RPMI7951 (cell line): ENCODE measurements at regions not wholly inside any gene's neighbourhood (a gene's known extent, or its start where the extent isn't known, plus 50 kb on each side); places are given as distances from the start of the nearest gene placed in this dataset.

ENCODE experiments used
- DNase-seq: peaks from one replicate; pipeline ENCODE4 v3.0.0-alpha.2; 2012; ENCODE audit warnings: low read depth

DNA sequence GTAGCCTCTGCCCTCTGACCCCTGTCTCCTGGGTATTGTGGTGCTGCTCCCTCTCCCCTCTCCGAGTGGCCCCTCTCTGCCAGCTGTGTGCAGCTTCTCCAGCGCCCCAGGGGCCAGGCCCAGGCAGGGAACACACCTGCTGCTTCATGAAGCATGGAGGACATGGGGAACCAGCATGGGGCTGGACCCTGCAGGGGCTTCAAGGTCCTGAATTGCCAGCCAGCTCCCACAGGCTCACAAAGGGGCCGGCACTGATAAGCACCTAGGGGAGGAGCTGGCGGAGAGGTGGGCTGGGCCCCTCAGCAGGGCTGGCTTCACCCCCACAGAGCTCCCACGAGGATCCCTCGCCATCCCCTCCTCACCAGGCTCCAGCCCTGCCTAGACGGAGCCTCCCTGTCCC lies 77.4 kb upstream of the GPC1 start:
- no peak for DNase-seq

- DNase-seq: no peak
Measured at GRCh38 chr2:240358821-240359397, 76.6 kb upstream of the GPC1 start.

DNA sequence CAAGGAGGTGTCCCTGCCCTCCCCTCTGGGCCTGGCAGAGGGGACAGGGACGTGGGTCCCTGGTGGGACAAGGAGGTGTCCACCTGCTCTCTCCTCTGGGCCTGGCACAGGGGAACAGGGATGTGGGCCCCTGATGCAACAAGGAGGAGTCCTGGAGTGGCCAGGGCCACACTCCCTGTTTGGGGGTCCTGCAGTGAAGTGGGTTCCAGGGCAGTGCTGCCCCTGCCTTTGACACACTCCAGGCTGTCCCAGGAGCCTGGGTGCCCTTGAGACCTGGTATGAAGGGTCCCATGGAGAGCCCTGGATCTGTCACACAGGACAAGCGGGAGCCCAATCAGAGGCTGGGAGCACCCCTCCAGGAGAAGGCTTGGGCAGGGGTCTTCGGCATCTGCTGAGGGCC lies 75.8 kb upstream of the GPC1 start:
- DNase-seq: no peak

GRCh38 chr2:240360645-240361475 lies 74.6 kb upstream of the GPC1 start:
- no peak for DNase-seq

DNA sequence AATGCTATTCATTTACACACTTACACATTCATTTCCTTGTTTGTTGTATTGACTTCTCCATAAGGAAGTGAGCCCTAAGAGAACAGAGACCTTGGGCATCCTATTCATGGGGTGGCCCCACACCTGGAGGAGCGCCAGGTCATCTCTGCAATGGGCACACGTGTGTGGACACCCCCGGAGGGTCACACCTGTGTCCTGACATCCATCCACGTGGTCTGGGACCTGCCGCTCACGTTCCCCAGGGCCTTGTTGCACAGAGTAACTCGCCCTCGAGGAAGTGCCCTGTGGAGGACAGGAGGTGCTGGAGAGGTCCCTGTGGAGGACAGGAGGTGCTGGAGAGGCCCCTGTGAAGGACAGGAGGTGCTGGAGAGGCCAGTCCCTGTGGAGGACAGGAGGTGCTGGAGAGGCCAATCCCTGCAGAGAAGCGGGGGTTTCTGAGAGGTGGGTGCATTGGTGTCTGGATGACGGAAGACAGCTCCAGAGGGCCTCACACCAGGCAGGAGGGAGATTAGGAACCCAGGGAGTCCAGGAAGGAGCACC lies 73.2 kb upstream of the GPC1 start:
- DNase-seq: no peak

DNA sequence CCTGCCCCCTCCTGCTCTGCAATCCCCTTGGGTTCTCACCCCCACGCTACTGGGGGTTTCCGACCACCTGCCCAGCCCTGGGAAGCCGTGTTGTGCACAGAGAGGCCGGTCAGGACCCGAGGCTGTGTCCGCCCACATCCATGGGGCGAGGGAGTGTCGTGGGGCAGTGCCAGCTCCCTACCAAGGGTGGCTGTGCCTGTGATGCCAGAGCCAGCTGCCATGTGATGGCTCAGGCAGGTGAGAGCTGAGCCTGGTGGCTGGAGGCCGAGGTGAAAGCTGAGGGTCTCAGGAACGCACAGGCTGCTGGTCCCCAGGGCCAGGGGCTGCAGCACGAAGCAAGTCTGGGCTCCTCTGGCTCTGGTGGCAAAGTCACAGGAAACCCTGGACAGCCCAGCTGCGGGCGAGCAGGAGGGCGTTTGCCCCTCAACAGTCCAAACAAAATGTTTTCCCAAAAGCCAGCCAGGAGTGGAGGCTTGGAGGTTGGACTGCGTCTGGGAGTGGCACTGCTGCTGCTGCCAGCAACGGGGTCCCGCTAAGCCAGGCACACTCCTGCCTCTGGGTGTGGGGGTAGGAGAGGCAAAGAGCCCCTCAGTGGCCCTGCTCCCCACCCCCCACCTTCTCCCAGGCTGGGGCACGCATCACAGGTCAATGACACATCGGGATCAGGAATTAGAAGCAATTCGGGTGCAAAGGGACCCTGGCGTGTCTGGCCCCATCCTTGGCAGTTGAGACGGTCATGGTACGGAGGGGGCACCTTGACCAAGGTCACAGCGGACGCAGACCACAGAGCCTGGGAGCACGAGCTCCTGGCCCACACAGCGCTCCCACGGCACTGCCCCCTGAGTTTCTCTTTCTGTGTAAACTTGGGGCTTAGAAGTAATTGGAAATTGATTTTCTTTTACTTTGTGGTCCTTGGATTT lies 72.4 kb upstream of the GPC1 start:
- DNase-seq: no peak

- DNase-seq: no peak
Measured at GRCh38 chr2:240363746-240364581, 71.5 kb upstream of the GPC1 start.

DNA sequence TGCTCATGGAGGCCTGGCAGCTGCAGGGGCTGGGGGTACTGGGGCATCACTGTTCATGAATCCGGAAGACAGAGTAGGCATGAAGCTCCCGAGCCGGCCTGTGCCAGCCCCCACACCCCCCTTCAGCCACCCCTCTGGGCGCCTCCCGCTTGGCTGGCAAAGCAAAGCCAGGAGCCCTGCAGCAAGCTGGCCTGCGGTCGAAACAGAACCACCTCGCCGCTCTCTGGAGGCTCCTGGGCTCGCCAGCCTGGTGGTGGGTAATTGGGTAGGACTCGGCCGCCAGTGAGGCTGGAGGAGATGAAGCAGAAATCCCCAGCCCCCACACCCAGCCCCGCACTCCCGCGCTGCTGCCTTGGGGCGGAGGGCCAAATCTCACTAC lies 70.9 kb upstream of the GPC1 start:
- DNase-seq: no peak

DNA sequence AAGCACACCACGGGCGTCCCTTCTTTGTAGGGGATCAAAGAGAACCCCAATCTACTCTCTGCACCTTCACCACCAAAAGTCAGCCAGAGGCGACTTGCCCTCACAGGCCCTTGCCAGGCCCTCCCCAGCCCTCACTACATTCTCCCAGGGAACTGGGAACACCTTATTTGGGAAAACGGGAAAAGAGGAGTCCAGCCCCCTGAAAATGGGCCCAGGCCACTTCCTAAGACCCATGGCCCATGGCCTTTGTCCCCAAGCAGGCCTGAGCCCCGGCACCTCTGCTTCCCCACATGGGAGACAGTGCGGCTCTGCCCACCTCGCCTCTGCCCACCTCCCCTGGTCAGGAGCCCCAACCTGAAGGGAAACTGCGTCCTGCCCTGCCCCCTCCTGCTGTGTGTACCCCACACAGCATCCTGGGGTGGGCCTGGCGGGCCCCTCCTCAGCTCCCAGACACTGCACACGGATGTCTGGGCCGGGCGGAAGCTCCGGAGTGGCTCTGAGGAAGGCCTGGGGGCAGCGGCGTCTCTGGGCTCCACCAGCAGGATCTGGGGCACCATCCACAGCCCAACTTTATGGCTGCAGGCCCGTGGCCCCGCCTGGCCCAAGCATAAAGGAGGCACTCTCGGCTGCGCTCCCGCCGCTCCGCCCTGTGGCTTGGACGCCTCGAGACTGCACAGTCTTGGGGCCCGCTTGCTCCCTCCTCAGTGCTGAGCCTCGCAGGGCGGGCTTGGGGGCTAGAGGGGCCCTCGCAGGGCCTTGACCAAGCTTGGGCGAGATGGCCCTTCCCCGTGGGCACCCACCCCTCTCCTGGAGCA lies 70.3 kb upstream of the GPC1 start:
- DNase-seq: no peak

- DNase-seq: no peak
Measured at GRCh38 chr2:240365971-240366471, 69.4 kb upstream of the GPC1 start.

DNA sequence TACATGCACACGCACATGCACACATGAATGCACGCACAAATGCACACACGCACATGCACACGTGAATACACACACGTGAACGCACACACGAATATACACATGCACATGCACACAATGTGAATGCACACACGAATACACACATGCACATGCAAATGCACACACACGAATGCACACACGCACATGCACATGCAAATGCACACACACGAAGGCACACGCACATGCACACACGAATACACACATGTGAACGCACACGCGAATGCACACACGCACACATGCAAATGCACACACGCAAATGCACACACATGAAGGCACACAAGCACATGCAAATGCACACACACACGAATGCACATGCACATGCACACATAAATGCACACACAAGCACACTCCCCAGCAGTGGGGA lies 68.6 kb upstream of the GPC1 start:
- no peak for DNase-seq

- no peak for DNase-seq
Measured at GRCh38 chr2:240367721-240368120, 67.7 kb upstream of the GPC1 start.

DNA sequence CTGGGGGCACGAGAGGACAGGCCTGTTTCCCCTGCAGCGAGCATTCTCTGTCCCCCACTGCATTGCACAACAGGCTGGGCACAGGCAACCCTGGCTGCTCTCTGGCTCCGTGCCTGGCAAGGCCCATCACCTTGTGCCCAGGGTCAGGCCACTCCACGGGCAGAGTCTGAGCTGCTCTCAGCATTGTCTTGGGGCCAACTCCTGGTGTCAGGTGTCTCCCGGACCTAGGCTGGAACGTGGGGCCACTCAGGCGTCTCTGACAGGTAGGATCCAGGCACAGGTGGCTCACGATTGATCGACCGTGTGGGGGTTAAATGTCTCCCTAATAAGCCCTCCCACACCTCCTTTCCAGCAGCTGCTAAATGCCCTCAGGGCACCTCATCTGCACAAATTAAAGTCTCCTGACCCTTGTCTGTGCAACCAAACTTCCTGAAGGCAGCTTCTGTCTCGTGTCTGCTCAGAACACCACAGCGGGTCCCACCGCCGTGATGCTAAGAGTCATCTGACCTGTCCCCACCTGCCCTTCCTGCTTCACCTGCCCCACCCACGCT lies 66.6 kb upstream of the GPC1 start:
- no peak for DNase-seq

- no peak for DNase-seq
Measured at GRCh38 chr2:240369335-240369734, 66.1 kb upstream of the GPC1 start.

DNA sequence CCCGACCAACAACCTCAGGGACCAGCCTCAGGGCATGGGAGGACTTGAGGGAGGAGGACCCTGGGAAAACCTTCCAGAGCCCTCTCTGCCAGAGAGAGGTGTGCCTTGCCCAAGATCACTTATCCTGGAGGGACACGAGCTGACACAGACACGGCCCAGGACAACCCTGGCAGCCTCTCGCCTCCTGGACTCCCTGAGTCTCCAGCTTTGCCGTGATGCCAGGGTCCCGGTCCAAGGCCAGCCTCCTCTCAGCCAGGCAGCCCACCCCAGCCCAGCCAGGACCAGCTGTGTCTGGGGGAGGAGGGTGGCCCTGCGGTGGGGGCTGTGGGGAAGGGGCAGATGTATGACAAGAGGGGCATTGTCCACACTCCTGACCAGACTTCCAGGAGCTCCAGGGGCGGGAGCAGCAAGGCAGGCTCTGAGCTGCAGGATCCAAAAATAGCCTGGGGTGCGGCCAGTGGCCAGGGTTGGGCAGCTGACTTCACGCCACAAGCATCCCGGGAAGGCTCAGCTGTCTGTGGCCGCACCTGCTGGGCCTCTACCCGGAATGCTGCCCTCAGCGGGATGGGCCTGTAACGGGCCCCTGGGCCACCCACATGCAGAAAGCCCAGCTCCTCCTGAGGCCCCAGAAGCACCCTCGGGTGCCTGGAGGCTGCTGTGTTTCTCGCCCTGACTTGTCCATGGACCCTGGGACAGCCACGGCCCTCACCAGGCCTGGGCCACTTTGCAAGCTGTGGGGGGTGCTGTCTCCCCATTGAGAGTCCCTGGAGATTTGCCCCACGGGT lies 65.5 kb upstream of the GPC1 start:
- peak; percentile 95 for DNase-seq

DNA sequence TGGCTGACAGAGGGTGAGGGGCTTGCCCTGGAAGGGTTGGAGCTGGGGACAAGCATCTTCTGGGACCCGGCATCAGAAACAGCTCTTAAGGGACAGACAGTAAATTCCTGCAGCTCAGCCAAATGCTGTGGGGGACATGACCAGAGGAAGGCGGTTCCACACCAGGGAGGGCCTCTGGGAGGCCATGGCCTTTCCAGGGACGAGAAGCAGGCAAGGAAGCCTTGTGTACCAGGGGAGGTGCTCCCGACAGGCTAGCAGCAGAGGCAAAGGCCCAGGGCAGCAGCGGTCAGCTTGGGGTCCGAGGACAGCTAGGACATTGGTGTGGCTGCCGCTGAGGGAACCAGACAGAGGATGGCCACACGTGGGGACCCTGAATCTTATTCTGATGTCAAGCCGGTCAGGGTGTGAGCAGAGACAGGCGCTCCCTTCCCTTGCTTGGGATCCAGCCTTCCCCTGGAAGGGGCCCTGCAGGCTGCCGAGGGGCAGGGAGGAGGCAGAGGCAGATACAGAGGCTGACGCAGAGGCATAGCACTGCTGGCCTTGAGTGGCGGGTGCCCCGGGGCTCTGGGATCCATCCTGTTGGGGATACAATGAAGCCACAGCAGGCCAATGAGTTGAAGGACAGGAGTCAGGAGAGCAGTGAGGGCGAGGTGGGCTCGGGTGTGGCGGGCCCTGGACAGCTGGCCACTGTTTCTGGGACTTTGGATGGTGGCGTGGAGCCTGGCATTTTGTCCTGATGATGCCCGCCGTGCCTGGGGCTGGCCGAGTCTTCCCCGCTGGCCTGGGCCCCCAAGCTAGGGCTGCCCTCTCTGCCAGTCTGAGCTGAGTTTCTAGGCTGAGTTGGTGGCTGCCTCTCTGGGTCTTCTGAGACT lies 64.1 kb upstream of the GPC1 start:
- DNase-seq: no peak

GRCh38 chr2:240372101-240372500 lies 63.4 kb upstream of the GPC1 start:
- peak; percentile 20 for DNase-seq

DNA sequence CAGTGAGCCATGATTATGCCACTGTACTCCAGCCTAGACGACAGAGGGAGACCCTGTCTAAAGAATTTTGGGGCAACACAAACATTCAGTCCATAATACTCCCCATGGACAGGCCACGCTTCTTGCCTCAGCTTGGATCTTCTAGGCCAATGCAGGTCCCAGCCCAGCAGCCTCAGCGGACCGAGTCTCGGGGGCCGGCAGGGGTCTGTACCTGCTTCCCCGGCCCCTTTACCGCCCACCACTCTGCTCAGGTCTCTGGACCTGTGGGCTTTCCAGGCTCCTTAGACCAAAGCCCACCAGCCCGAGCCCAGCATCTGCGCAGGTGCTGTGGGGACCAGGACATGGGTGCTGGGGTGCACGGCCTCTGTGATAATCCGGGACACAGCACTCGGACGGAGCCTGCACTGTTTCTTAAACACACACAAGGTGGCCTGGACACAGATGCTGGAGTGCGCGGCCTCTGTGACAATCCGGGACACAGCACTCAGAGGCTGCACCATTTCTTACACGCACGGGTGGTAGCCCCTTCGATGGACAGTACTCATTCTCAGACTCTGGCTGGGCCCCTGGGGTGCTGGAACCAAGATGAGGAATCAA lies 62.1 kb upstream of the GPC1 start:
- DNase-seq: no peak
